NB4 (cell line): ENCODE measurements at regions not wholly inside any gene's neighbourhood (a gene's known extent, or its start where the extent isn't known, plus 50 kb on each side); places are given as distances from the start of the nearest gene placed in this dataset.

Experiments
- CTCF ChIP-seq: IDR thresholded peaks from one replicate; pipeline ENCODE4 v1.5.1; 2012; ENCODE audit warnings: low read depth, low read length
- MAX ChIP-seq: IDR thresholded peaks from 2 replicates; pipeline ENCODE4 v1.6.1; 2011; ENCODE audit warnings: low read depth, low read length
- POLR2A ChIP-seq: IDR thresholded peaks from 2 replicates; pipeline ENCODE4 v1.6.1; 2011; ENCODE audit warnings: mild to moderate bottlenecking; ENCODE audit not compliant: insufficient read length; ENCODE audit errors: extremely low read depth

GRCh38 chr6:109257494-109257893 is 124.8 kb downstream of the CD164 start:
- TF ChIP-seq POLR2A: no peak
- TF ChIP-seq CTCF: no peak
- no peak for TF ChIP-seq MAX
